Activated B cell treated with CpG ODN at 0.5 μM for 24 hours (primary cell): ENCODE measurements at regions not wholly inside any gene's neighbourhood (a gene's known extent, or its start where the extent isn't known, plus 50 kb on each side); places are given as distances from the start of the nearest gene placed in this dataset.

Experiments used
- ATAC-seq: fragments of 200-7000 bp; cut with Tn5 transposase; one replicate; pipeline ENCODE4 v1.10.0; 2021; ENCODE audit warnings: low read depth, mild to moderate bottlenecking, moderate library complexity
- CTCF ChIA-PET: fragments of 350-600 bp; sonication (Branson Sonifier 250); formaldehyde crosslinking; loops from one replicate; lab custom pipeline; 2021; ENCODE audit warnings: antibody characterized with exemption; lab: Charles Lee
- POLR2A ChIA-PET: fragments of 350-600 bp; sonication (Branson Sonifier 250); formaldehyde crosslinking; loops from one replicate; lab custom pipeline; 2021; ENCODE audit warnings: antibody characterized with exemption; lab: Charles Lee
- DNase-seq: peaks from one replicate; pipeline ENCODE4 v3.0.0; 2022
- H3K27ac Mint-ChIP-seq: one replicate; pipeline ENCODE4 v1.8.0; 2020; ENCODE audit warnings: mixed read lengths
- H3K27me3 Mint-ChIP-seq: one replicate; pipeline ENCODE4 v1.8.0; 2021; ENCODE audit warnings: mixed read lengths
- H3K36me3 Mint-ChIP-seq: one replicate; pipeline ENCODE4 v1.8.0; 2021; ENCODE audit warnings: low read depth, mixed read lengths
- H3K4me1 Mint-ChIP-seq: one replicate; pipeline ENCODE4 v1.8.0; 2021; ENCODE audit warnings: mixed read lengths
- H3K4me3 Mint-ChIP-seq: one replicate; pipeline ENCODE4 v1.8.0; 2020; ENCODE audit warnings: mild to moderate bottlenecking, mixed read lengths
- H3K9me3 Mint-ChIP-seq: one replicate; pipeline ENCODE4 v1.8.0; 2020; ENCODE audit warnings: mixed read lengths
- CTCF ChIP-seq: fragments of 200-600 bp; IDR thresholded peaks from one replicate; pipeline ENCODE4 v1.8.0; 2022; ENCODE audit warnings: antibody characterized with exemption, mild to moderate bottlenecking
- intact Hi-C: fragments of 100-400 bp; cut with micrococcal nuclease; formaldehyde crosslinking; loops from one replicate; pipeline ENCODE4 v1.15.1; 2024

DNA sequence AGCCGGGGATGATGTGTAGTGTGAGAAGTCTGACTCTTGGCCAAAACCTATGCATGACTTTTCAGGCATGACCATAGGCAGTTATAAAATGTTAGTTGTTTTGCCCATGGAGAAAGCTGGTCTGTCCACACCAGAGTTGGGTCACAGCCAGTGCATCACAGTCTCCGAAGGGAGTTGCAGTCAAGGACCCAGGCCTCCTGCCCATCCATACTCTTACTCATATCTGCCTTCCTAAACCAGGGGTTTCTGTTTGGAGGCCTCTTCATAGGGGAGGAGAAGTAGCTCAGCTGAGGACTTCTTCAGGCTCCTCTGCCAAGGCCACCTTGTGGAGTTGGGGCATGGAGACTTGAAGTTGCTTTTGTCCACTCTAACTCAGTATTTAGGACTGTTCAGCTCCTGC, 1008.3 kb downstream of the PCDH18 start:
- POLR2A ChIA-PET = no interaction called here
- Mint-ChIP-seq H3K27me3 (no peaks in the 10 kb centered on the region), H3K4me1 (no peaks in the 10 kb centered on the region), H3K4me3 (no peak overlapping the region), H3K36me3 (no peaks in the 10 kb centered on the region), H3K9me3 (no peaks in the 10 kb centered on the region), H3K27ac (no peak overlapping the region)
- CTCF ChIA-PET = no interaction called here
- no peak for TF ChIP-seq CTCF
- ATAC-seq (no peak), DNase-seq (no peak)
- intact Hi-C loops = no loop called here

DNA sequence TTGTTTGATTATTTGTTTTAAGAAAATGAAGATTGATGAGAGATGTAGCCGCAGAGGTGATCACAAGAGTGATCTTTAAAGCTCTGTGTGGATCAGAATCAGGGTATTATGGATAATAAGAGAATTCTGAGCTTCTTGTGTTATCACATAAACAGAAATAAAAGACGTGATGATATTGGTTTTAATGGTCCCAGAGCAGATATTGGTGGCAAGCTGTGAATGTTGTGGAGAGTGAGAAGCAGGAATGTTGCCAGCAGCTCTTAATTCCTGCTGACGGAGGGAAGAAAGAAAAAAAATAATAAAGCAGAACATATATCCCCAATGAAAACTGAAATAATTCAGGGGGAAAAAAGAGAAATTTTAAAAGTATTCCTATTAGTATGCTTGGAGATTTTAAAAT, 1015.9 kb downstream of the PCDH18 start:
- no peaks in the 10 kb centered on the region for H3K36me3 Mint-ChIP-seq
- no peaks in the 10 kb centered on the region for H3K9me3 Mint-ChIP-seq
- ChIA-PET POLR2A (no interaction called here), CTCF (interaction anchor here (0.6 kb wide), 1 partner anchor 892 kb away, joined by 5 read pairs; no protein-coding TSS in a partner anchor)
- no peak overlapping the region for H3K4me3 Mint-ChIP-seq
- H3K27me3 Mint-ChIP-seq = no peaks in the 10 kb centered on the region
- no peak for ATAC-seq
- no peak for TF ChIP-seq CTCF
- intact Hi-C loops = no loop called here
- no peak overlapping the region for H3K27ac Mint-ChIP-seq
- H3K4me1 Mint-ChIP-seq = no peaks in the 10 kb centered on the region
- no peak for DNase-seq

GRCh38 chr4:136505020-136505419, 1027.3 kb downstream of the PCDH18 start:
- H3K4me1 Mint-ChIP-seq = no peaks in the 10 kb centered on the region

GRCh38 chr4:136495851-136496250, 1036.4 kb downstream of the PCDH18 start:
- no peak overlapping the region for H3K27ac Mint-ChIP-seq
- POLR2A ChIA-PET = no interaction called here
- DNase-seq (no peak), ATAC-seq (no peak)
- TF ChIP-seq CTCF = no peak
- H3K36me3 Mint-ChIP-seq = no peaks in the 10 kb centered on the region
- no peaks in the 10 kb centered on the region for H3K4me1 Mint-ChIP-seq
- CTCF ChIA-PET = no interaction called here
- no peaks in the 10 kb centered on the region for H3K27me3 Mint-ChIP-seq
- intact Hi-C loops = no loop called here
- H3K4me3 Mint-ChIP-seq = no peak overlapping the region
- peaks cover 3% of the 10 kb centered on the region for H3K9me3 Mint-ChIP-seq

More at GRCh38 chr4:136505020-136505419, 1027.3 kb downstream of the PCDH18 start:
- DNase-seq (no peak), ATAC-seq (no peak)
- peaks cover 7% of the 10 kb centered on the region for H3K9me3 Mint-ChIP-seq
- CTCF ChIA-PET = no interaction called here
- no peak overlapping the region for H3K27ac Mint-ChIP-seq
- intact Hi-C loops = no loop called here
- H3K36me3 Mint-ChIP-seq = no peaks in the 10 kb centered on the region
- no peak for TF ChIP-seq CTCF
- H3K27me3 Mint-ChIP-seq = no peaks in the 10 kb centered on the region
- POLR2A ChIA-PET = no interaction called here
- no peak overlapping the region for H3K4me3 Mint-ChIP-seq

GRCh38 chr4:136495076-136495475, 1037.2 kb downstream of the PCDH18 start:
- TF ChIP-seq CTCF = no peak
- CTCF ChIA-PET = no interaction called here
- H3K27me3 Mint-ChIP-seq = no peaks in the 10 kb centered on the region
- ATAC-seq = no peak
- DNase-seq = no peak
- POLR2A ChIA-PET = no interaction called here
- H3K27ac Mint-ChIP-seq = no peak overlapping the region
- H3K36me3 Mint-ChIP-seq = no peaks in the 10 kb centered on the region
- H3K9me3 Mint-ChIP-seq = peaks cover 3% of the 10 kb centered on the region
- H3K4me1 Mint-ChIP-seq = no peaks in the 10 kb centered on the region
- intact Hi-C loops = no loop called here
- H3K4me3 Mint-ChIP-seq = no peak overlapping the region
